Brain microvascular endothelial cell (primary cell): ENCODE measurements at regions not wholly inside any gene's neighbourhood (a gene's known extent, or its start where the extent isn't known, plus 50 kb on each side); places are given as distances from the start of the nearest gene placed in this dataset.

Experiments
- DNase-seq: peaks from one replicate; pipeline ENCODE4 v3.0.0-alpha.2; 2020
- H3K27ac ChIP-seq: fragments of 250-450 bp; sonication (Bioruptor Pico); 2 replicates; pipeline ENCODE4 v1.5.1; 2020; ENCODE audit warnings: mild to moderate bottlenecking, moderate library complexity
- H3K27me3 ChIP-seq: fragments of 250-450 bp; sonication (Bioruptor Pico); replicated peaks from 2 replicates; pipeline ENCODE4 v1.5.1; 2020; ENCODE audit warnings: mild to moderate bottlenecking
- H3K36me3 ChIP-seq: fragments of 250-450 bp; sonication (Bioruptor Pico); replicated peaks from 2 replicates; pipeline ENCODE4 v1.5.1; 2020; ENCODE audit warnings: mild to moderate bottlenecking
- H3K4me3 ChIP-seq: 2 replicates; pipeline ENCODE4 v1.5.1; 2011; ENCODE audit warnings: low read depth, mild to moderate bottlenecking, control low read depth, low read length, moderate library complexity
- CTCF ChIP-seq: IDR thresholded peaks from 2 replicates; pipeline ENCODE4 v1.5.1; 2011; ENCODE audit warnings: low read depth, mild to moderate bottlenecking, moderate library complexity, low read length, control low read depth, inconsistent platforms; ENCODE audit errors: missing control alignments
- in situ Hi-C: cut with HindIII; loops from 2 replicates; pipeline ENCODE4 v1.10.0; 2017; ENCODE audit warnings: low sequenced_read_pairs, low pct_ligation_motif_present

GRCh38 chr10:62580396-62580795 is 206.2 kb downstream of the ZNF365 start:
- Histone ChIP-seq H3K27ac (no peak overlapping the region), H3K27me3 (no peaks in the 10 kb centered on the region)
- TF ChIP-seq CTCF = no peak

DNA sequence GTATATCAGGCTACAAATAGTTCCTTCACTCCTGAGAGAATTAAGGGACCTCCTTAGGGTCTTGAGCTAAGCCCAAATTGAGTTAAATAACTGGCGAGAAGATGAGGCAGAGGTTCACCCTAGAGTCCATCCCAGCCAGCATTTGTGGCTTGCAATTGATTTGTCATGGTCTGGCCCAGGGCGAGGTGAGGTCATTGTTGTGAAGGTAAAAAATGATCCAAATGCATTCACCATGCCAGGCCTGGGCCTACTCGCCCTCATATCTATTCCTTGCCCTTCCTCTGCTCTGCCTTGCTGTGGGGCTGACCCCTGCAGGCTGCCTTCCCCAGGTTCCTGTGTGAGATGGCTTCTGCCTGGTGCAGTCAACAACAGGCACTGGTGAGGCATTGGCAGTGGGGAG is 207.2 kb downstream of the ZNF365 start:
- Histone ChIP-seq H3K27me3 (no peaks in the 10 kb centered on the region), H3K36me3 (no peaks in the 10 kb centered on the region), H3K27ac (no peak overlapping the region), H3K4me3 (no peak overlapping the region)
- TF ChIP-seq CTCF = no peak
- DNase-seq = no peak
- in situ Hi-C loops = loop anchor here (25.0 kb wide), 1 partner anchor 531 kb away; no protein-coding TSS in a partner anchor

More at GRCh38 chr10:62580396-62580795, 206.2 kb downstream of the ZNF365 start:
- in situ Hi-C loops = loop anchor here (25.0 kb wide), 1 partner anchor 532 kb away; no protein-coding TSS in a partner anchor
- Histone ChIP-seq H3K36me3 (no peaks in the 10 kb centered on the region), H3K4me3 (no peak overlapping the region)
- peak; percentile 45 for DNase-seq

DNA sequence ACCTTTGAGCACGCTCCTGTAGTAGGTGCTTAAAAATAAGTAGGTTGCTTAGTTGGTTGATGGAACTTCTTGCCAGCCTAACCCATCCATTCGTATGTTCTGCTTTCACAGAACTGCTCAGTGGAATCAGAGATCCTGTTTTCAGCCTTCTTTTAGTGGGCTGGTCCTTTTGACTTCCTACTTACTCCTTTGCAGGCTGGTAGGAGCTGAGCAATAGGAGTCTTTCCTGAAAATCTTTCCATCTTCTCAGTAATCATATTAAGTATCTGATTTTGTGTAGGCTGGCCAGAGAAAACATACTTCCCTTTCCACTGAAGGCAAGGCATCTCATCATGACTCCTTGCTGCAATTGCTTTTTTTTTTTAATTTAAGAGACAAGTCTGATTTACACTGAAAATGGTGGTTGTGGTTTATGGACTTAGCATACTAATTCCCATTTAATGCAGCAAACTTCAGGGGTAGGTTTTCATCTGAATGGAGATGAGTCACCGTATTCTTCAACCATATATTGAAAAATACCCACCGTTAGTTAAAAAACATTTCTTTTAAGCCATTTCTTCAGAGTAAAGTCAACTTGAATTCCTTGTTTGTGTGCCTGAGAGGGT is 208.0 kb downstream of the ZNF365 start:
- no peak for TF ChIP-seq CTCF
- no peak for DNase-seq
- H3K4me3 ChIP-seq = no peak overlapping the region
- H3K27me3 ChIP-seq = no peaks in the 10 kb centered on the region
- no peaks in the 10 kb centered on the region for H3K36me3 ChIP-seq
- peak overlapping the region; percentile 98 for H3K27ac ChIP-seq
- in situ Hi-C loops = loop anchor here (25.0 kb wide), 1 partner anchor 530 kb away; no protein-coding TSS in a partner anchor

DNA sequence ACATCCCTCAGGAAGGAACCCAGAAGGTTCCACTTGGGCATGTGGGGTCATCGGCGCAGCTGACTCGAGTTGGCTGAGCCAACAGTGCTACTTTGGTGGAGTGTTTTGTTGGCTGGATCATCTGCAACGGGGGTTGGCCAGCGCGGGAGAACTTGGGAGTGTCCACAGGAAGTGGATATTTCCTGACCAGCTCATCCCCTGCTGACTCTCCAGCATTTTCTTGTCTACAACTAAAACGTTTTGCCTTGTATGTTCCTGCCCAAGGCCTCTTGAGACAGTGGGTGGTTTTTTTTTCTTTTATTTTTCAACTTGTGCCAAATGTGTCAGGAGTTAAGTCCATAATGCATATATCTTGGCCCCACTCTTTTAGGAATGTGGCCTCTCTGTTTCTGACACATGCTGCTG is 208.6 kb downstream of the ZNF365 start:
- TF ChIP-seq CTCF = no peak
- Histone ChIP-seq H3K27me3 (no peaks in the 10 kb centered on the region), H3K4me3 (no peak overlapping the region), H3K27ac (peak overlapping the region; percentile 98), H3K36me3 (no peaks in the 10 kb centered on the region)
- in situ Hi-C loops = loop anchor here (25.0 kb wide), 1 partner anchor 529 kb away; no protein-coding TSS in a partner anchor
- DNase-seq = peak; percentile 97

DNA sequence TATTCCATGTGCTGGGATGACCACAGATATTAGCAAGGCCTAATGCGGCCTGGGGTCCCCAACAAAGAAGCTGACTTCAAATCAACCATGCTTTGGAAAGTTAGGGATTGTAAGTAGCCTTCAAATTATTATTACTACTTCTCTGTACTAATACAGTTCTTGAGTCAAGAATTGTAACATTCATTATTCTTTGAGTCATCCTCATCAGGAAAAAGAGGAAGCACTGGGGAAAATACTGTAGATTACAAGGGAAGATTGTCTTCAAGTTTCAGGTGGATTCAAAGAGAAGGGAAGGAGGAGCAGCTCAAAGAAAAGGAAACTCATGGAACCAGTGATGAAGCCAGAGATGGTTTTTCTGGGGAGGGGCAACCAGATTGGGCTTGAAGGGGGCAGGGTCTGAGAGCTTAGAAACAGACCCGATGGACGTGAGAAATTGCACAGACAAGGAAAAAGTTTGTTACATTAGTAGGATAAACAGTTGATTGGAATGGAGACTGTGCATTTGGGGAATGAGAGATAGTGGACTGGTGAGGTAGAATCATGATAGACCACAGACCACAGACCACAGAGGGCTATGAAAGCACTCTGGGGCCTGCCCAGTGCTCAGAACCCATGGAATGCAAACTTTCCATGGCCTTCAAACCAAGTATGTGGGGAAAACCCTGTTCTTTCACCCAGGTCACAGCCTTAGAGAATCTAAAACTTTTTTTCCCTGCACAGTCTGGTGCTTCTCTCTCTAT is 209.9 kb downstream of the ZNF365 start:
- no peak overlapping the region for H3K4me3 ChIP-seq
- no peaks in the 10 kb centered on the region for H3K36me3 ChIP-seq
- H3K27ac ChIP-seq = peak overlapping the region; percentile 98
- H3K27me3 ChIP-seq = no peaks in the 10 kb centered on the region
- in situ Hi-C loops = loop anchor here (25.0 kb wide), 1 partner anchor 528 kb away; no protein-coding TSS in a partner anchor
- DNase-seq = peak; percentile 98
- TF ChIP-seq CTCF = no peak
